IMR-90 (cell line): ENCODE measurements at regions not wholly inside any gene's neighbourhood (a gene's known extent, or its start where the extent isn't known, plus 50 kb on each side); places are given as distances from the start of the nearest gene placed in this dataset.

Experiments used
- ATAC-seq: fragments of 200-7000 bp; cut with Tn5 transposase; 2 replicates; pipeline ENCODE4 v1.9.1; 2020; ENCODE audit warnings: low read depth, mild to moderate bottlenecking, moderate library complexity
- BruUV-seq: library from RNA; stranded (reverse); fragments of 400-500 nt; replicated peaks from 2 replicates; lab custom pipeline; 2021; lab: Mats Ljungman, UMichigan
- CTCF ChIA-PET: fragments of 300-600 bp; formaldehyde crosslinking; extraction: SDS; loops from one replicate; lab custom pipeline; 2021; ENCODE audit warnings: antibody characterized with exemption; lab: Yijun Ruan, JAX
- POLR2A ChIA-PET: fragments of 300-600 bp; sonication (Branson Sonifier 250); formaldehyde crosslinking; loops from one replicate; lab custom pipeline; 2022; ENCODE audit warnings: antibody characterized with exemption; ENCODE audit not compliant: unreplicated experiment; lab: Charles Lee
- DNase-seq: peaks from one replicate; pipeline ENCODE4 v3.0.0; 2013
- H2AFZ ChIP-seq: replicated peaks from 2 replicates; pipeline ENCODE3; 2013; ENCODE audit warnings: low read length, mild to moderate bottlenecking; ENCODE audit not compliant: poor library complexity
- H2AK5ac ChIP-seq: 2 replicates; pipeline ENCODE4 v1.6.1; 2013; ENCODE audit warnings: low read depth, low read length, inconsistent platforms
- H2AK9ac ChIP-seq: replicated peaks from 2 replicates; pipeline ENCODE3; 2013; ENCODE audit warnings: mild to moderate bottlenecking, low read depth, low read length, moderate library complexity; ENCODE audit not compliant: poor library complexity
- H2BK120ac ChIP-seq: 2 replicates; pipeline ENCODE4 v1.6.1; 2013; ENCODE audit warnings: low read depth, low read length, inconsistent platforms
- H2BK15ac ChIP-seq: 3 replicates; pipeline ENCODE4 v1.6.1; 2013; ENCODE audit warnings: low read depth, low read length, inconsistent platforms
- H2BK20ac ChIP-seq: 2 replicates; pipeline ENCODE4 v1.6.1; 2013; ENCODE audit warnings: low read depth, mild to moderate bottlenecking, inconsistent platforms, low read length, moderate library complexity
- H2BK5ac ChIP-seq: 2 replicates; pipeline ENCODE4 v1.6.1; 2013; ENCODE audit warnings: mild to moderate bottlenecking, low read depth, low read length, inconsistent platforms; ENCODE audit not compliant: poor library complexity, severe bottlenecking
- H3K14ac ChIP-seq: replicated peaks from 2 replicates; pipeline ENCODE4 v1.6.1; 2013; ENCODE audit warnings: low read depth, low read length, inconsistent platforms
- H3K18ac ChIP-seq: 2 replicates; pipeline ENCODE4 v1.6.1; 2013; ENCODE audit warnings: low read depth, low read length, control low read depth
- H3K23ac ChIP-seq: 2 replicates; pipeline ENCODE4 v1.6.1; 2013; ENCODE audit warnings: low read depth, low read length, inconsistent platforms
- H3K27ac ChIP-seq: 2 replicates; pipeline ENCODE4 v1.5.1; 2013; ENCODE audit warnings: mild to moderate bottlenecking, control low read depth, low read length; ENCODE audit not compliant: insufficient read depth
- H3K27me3 ChIP-seq: 2 replicates; pipeline ENCODE4 v1.6.1; 2013; ENCODE audit warnings: low read length; ENCODE audit not compliant: control insufficient read depth, insufficient read depth
- H3K36me3 ChIP-seq: 2 replicates; pipeline ENCODE4 v1.6.1; 2013; ENCODE audit warnings: low read length, mixed read lengths; ENCODE audit not compliant: control insufficient read depth, insufficient read depth
- H3K4ac ChIP-seq: 2 replicates; pipeline ENCODE4 v1.6.1; 2013; ENCODE audit warnings: low read depth, low read length, inconsistent platforms
- H3K4me1 ChIP-seq: 2 replicates; pipeline ENCODE4 v1.6.1; 2013; ENCODE audit warnings: low read length, mixed read lengths; ENCODE audit not compliant: control insufficient read depth, insufficient read depth
- H3K4me2 ChIP-seq: 2 replicates; pipeline ENCODE4 v1.6.1; 2013; ENCODE audit warnings: low read depth, mild to moderate bottlenecking, control low read depth, low read length, moderate library complexity
- H3K4me3 ChIP-seq: 2 replicates; pipeline ENCODE4 v1.5.1; 2013; ENCODE audit warnings: low read depth, mild to moderate bottlenecking, control low read depth, low read length, moderate library complexity; ENCODE audit not compliant: insufficient read depth
- H3K56ac ChIP-seq: 2 replicates; pipeline ENCODE4 v1.6.1; 2013; ENCODE audit warnings: low read length, inconsistent platforms; ENCODE audit not compliant: insufficient read depth; ENCODE audit errors: extremely low read depth
- H3K79me1 ChIP-seq, 2 experiments: 2 replicates each; pipeline ENCODE4 v1.6.1; 2013; ENCODE audit warnings: low read length in 2 of 2, inconsistent platforms in 1 of 2, low read depth in 1 of 2
- H3K9ac ChIP-seq: 2 replicates; pipeline ENCODE4 v1.6.1; 2013; ENCODE audit warnings: low read depth, low read length, control low read depth
- H3K9me1 ChIP-seq: 2 replicates; pipeline ENCODE4 v1.6.1; 2013; ENCODE audit warnings: low read length, inconsistent platforms; ENCODE audit not compliant: insufficient read depth
- H3K9me3 ChIP-seq: 2 replicates; pipeline ENCODE4 v1.6.1; 2013; ENCODE audit warnings: low read length; ENCODE audit not compliant: control insufficient read depth, insufficient read depth
- H4K20me1 ChIP-seq: 2 replicates; pipeline ENCODE4 v1.6.1; 2013; ENCODE audit warnings: low read length, inconsistent platforms; ENCODE audit not compliant: insufficient read depth
- H4K5ac ChIP-seq: 2 replicates; pipeline ENCODE4 v1.6.1; 2013; ENCODE audit warnings: mild to moderate bottlenecking, low read depth, low read length, control low read depth
- H4K8ac ChIP-seq, 2 experiments: 2 replicates each; pipeline ENCODE4 v1.6.1; 2013; ENCODE audit warnings: low read depth in 2 of 2, low read length in 2 of 2, control low read depth in 1 of 2, inconsistent platforms in 1 of 2
- H4K91ac ChIP-seq: 2 replicates; pipeline ENCODE4 v1.6.1; 2013; ENCODE audit warnings: low read depth, low read length, inconsistent platforms; ENCODE audit not compliant: insufficient read depth
- CHD1 ChIP-seq: IDR thresholded peaks from 2 replicates; pipeline ENCODE4 v1.6.1; 2012; ENCODE audit warnings: low read depth, low read length, improper control_type of control experiment
- ELK1 ChIP-seq: fragments of 150-350 bp; IDR thresholded peaks from 2 replicates; pipeline ENCODE4 v1.6.1; 2016; ENCODE audit warnings: low read depth, mild to moderate bottlenecking, low read length, moderate library complexity, borderline replicate concordance
- FOS ChIP-seq: fragments of 150-350 bp; IDR thresholded peaks from 2 replicates; pipeline ENCODE4 v1.6.1; 2016; ENCODE audit warnings: low read depth, low read length
- MXI1 ChIP-seq: IDR thresholded peaks from 2 replicates; pipeline ENCODE4 v1.6.1; 2012; ENCODE audit warnings: low read depth, mild to moderate bottlenecking, low read length, moderate library complexity, borderline replicate concordance
- POLR2A ChIP-seq: IDR thresholded peaks from 2 replicates; pipeline ENCODE4 v1.6.1; 2012; ENCODE audit warnings: mild to moderate bottlenecking, low read depth, low read length
- RAD21 ChIP-seq: IDR thresholded peaks from 2 replicates; pipeline ENCODE4 v1.6.1; 2012; ENCODE audit warnings: low read length, improper control_type of control experiment
- SMC3 ChIP-seq: fragments of 150-350 bp; IDR thresholded peaks from 2 replicates; pipeline ENCODE4 v1.6.1; 2016; ENCODE audit warnings: low read depth, mild to moderate bottlenecking, antibody characterized with exemption, low read length, moderate library complexity
- USF2 ChIP-seq: fragments of 150-350 bp; IDR thresholded peaks from 2 replicates; pipeline ENCODE4 v1.6.1; 2017; ENCODE audit warnings: mild to moderate bottlenecking, antibody characterized with exemption, low read length, low read depth
- WGBS, 2 experiments: methylation state at CpG; one replicate each; pipeline versions ENCODE4 v1.1.5 to v1.1.7; 2013; ENCODE audit warnings: missing lambda C conversion rate in 2 of 2; ENCODE audit not compliant: insufficient read length in 1 of 2; ENCODE audit errors: extremely low coverage in 2 of 2; 5-methylcytosine and 5-hydroxymethylcytosine counted together
- dilution Hi-C: fragments of 300-500 bp; cut with HindIII; formaldehyde crosslinking; loops from one replicate; pipeline ENCODE4 v1.14.3; 2018; ENCODE audit warnings: low sequenced_read_pairs; ENCODE audit not compliant: unreplicated experiment
- in situ Hi-C: fragments of 300-500 bp; cut with MboI; formaldehyde crosslinking; loops from 3 replicates; pipeline ENCODE4 v1.14.3; 2019; ENCODE audit warnings: low sequenced_read_pairs, inconsistent platforms, mixed read lengths
- intact Hi-C: fragments of 100-400 bp; cut with micrococcal nuclease; formaldehyde crosslinking; loops from 2 replicates; pipeline ENCODE4 v1.10.0; 2022

- no peak overlapping the region for H3K56ac ChIP-seq
- no peak overlapping the region for H2BK120ac ChIP-seq
- H3K4me3 ChIP-seq: no peak overlapping the region
- no peak overlapping the region for H3K14ac ChIP-seq
- H3K4me2 ChIP-seq: no peak overlapping the region
- intact Hi-C loops: no loop called here
- no peaks in the 10 kb centered on the region for H3K9me3 ChIP-seq
- H2AFZ ChIP-seq: no peak overlapping the region
- no peak for DNase-seq
- H2BK15ac ChIP-seq: no peak overlapping the region
- dilution Hi-C loops: no loop called here
- H4K20me1 ChIP-seq: no peaks in the 10 kb centered on the region
- no peak overlapping the region for H3K23ac ChIP-seq
- no peak overlapping the region for H4K5ac ChIP-seq
- no peak overlapping the region for H4K8ac ChIP-seq
- no peaks in the 10 kb centered on the region for H3K4me1 ChIP-seq
- no peaks in the 10 kb centered on the region for H3K36me3 ChIP-seq
- no peak overlapping the region for H3K4ac ChIP-seq
- in situ Hi-C loops: no loop called here
- no peak overlapping the region for H2BK20ac ChIP-seq
- ATAC-seq: no peak
- WGBS, 2 experiments: no CpG with 5 or more reads among the region's 5 CpGs
- CTCF ChIA-PET: no interaction called here
- no peaks in the 10 kb centered on the region for H3K9me1 ChIP-seq
- no peaks in the 10 kb centered on the region for H3K27me3 ChIP-seq
- no peak for TF ChIP-seq ELK1
- no peak for TF ChIP-seq CHD1
- no peak for TF ChIP-seq RAD21
- TF ChIP-seq POLR2A: no peak
- no peak for TF ChIP-seq SMC3
- TF ChIP-seq USF2: no peak
- no peak for TF ChIP-seq FOS
- no peak for TF ChIP-seq MXI1
- BruUV-seq: no TSS peak
- H2AK9ac ChIP-seq: no peak overlapping the region
- H3K18ac ChIP-seq: no peak overlapping the region
- no peak overlapping the region for H3K9ac ChIP-seq
- no peak overlapping the region for H2AK5ac ChIP-seq
- no peak overlapping the region for H4K91ac ChIP-seq
- no peaks in the 10 kb centered on the region for H3K79me1 ChIP-seq
- H3K27ac ChIP-seq: no peak overlapping the region
- POLR2A ChIA-PET: no interaction called here
- H2BK5ac ChIP-seq: no peak overlapping the region
These were observed 67.6 kb upstream of the FREM3 start for GRCh38 chr4:143768007-143768591.
